Epithelial cell of esophagus (primary cell): ENCODE measurements at regions not wholly inside any gene's neighbourhood (a gene's known extent, or its start where the extent isn't known, plus 50 kb on each side); places are given as distances from the start of the nearest gene placed in this dataset.

Source experiments
- DNase-seq: peaks from one replicate; pipeline ENCODE4 v3.0.0; 2010; ENCODE audit warnings: low read depth
- H3K4me3 ChIP-seq: 2 replicates; pipeline ENCODE4 v1.5.1; 2011; ENCODE audit warnings: mild to moderate bottlenecking, low read length, control low read depth
- CTCF ChIP-seq: IDR thresholded peaks from 2 replicates; pipeline ENCODE4 v1.5.1; 2011; ENCODE audit warnings: low read depth, mild to moderate bottlenecking, low read length, control low read depth, inconsistent platforms; ENCODE audit not compliant: insufficient read depth; ENCODE audit errors: missing control alignments

- DNase-seq: peak; percentile 11
- no peak overlapping the region for H3K4me3 ChIP-seq
- no peak for TF ChIP-seq CTCF
Observed at GRCh38 chr7:21099432-21099831, 312.7 kb upstream of the SP8 start.

GRCh38 chr7:21099955-21100354, 313.3 kb upstream of the SP8 start:
- TF ChIP-seq CTCF: no peak
- H3K4me3 ChIP-seq: no peak overlapping the region
- DNase-seq: peak; percentile 38

- no peak overlapping the region for H3K4me3 ChIP-seq
- no peak for DNase-seq
- TF ChIP-seq CTCF: no peak
Observed at GRCh38 chr7:21101541-21101940, 314.9 kb upstream of the SP8 start.

GRCh38 chr7:21103426-21104123, 316.9 kb upstream of the SP8 start:
- TF ChIP-seq CTCF: no peak
- H3K4me3 ChIP-seq: no peak overlapping the region
- no peak for DNase-seq

GRCh38 chr7:21104124-21104500, 317.4 kb upstream of the SP8 start:
- DNase-seq: peak; percentile 34
- no peak for TF ChIP-seq CTCF
- no peak overlapping the region for H3K4me3 ChIP-seq

- DNase-seq: peak; percentile 91
- TF ChIP-seq CTCF: no peak
- no peak overlapping the region for H3K4me3 ChIP-seq
Observed at GRCh38 chr7:21106296-21106732, 319.6 kb upstream of the SP8 start.

GRCh38 chr7:21107101-21107500, 320.4 kb upstream of the SP8 start:
- no peak overlapping the region for H3K4me3 ChIP-seq
- peak; percentile 37 for DNase-seq

More at GRCh38 chr7:21107101-21107500, 320.4 kb upstream of the SP8 start:
- no peak for TF ChIP-seq CTCF
